DMS79 treated with DMSO at 0.1 percent for 48 hours (cell line): ENCODE measurements at regions not wholly inside any gene's neighbourhood (a gene's known extent, or its start where the extent isn't known, plus 50 kb on each side); places are given as distances from the start of the nearest gene placed in this dataset.
A peak's percentile ranks its signal among the peaks of the same experiment; 100 is the strongest.
"Not testable (repeated sequence)": the region's sequence is repeated elsewhere in the genome, so short reads cannot be mapped to it uniquely, and the experiment has no call there.

Experiments
- DNase-seq: peaks from one replicate; lab custom pipeline; 2025; lab: John Stamatoyannopoulos, UW

GRCh38 chr9:96156171-96156974, 145.6 kb downstream of the HSD17B3 start:
- no peak for DNase-seq

- DNase-seq, result no peak
These were observed 147.9 kb downstream of the HSD17B3 start for GRCh38 chr9:96154081-96154480.

GRCh38 chr9:96152550-96152949, 149.4 kb downstream of the HSD17B3 start:
- no peak for DNase-seq

- DNase-seq, result no peak
These were observed 151.4 kb downstream of the HSD17B3 start for GRCh38 chr9:96150324-96151227.

GRCh38 chr9:96149533-96150280, 152.3 kb downstream of the HSD17B3 start:
- no peak for DNase-seq

GRCh38 chr9:96148634-96149532, 153.1 kb downstream of the HSD17B3 start:
- DNase-seq, result no peak

- not testable (repeated sequence) for DNase-seq
These were observed 154.9 kb downstream of the HSD17B3 start for GRCh38 chr9:96147029-96147428.

- no peak for DNase-seq
These were observed 160.3 kb downstream of the HSD17B3 start for GRCh38 chr9:96141666-96142065.

- no peak for DNase-seq
These were observed 160.9 kb downstream of the HSD17B3 start for GRCh38 chr9:96141128-96141474.

- DNase-seq, result no peak
These were observed 161.5 kb downstream of the HSD17B3 start for GRCh38 chr9:96140296-96141127.

- DNase-seq, result peak; percentile 36
These were observed 162.2 kb downstream of the HSD17B3 start for GRCh38 chr9:96139592-96140295.

GRCh38 chr9:96138616-96139015, 163.4 kb downstream of the HSD17B3 start:
- no peak for DNase-seq

- DNase-seq, result no peak
These were observed 164.1 kb downstream of the HSD17B3 start for GRCh38 chr9:96137671-96138429.

GRCh38 chr9:96136992-96137670, 164.8 kb downstream of the HSD17B3 start:
- DNase-seq, result no peak

GRCh38 chr9:96135753-96136290, 166.2 kb downstream of the HSD17B3 start:
- no peak for DNase-seq

- DNase-seq, result no peak
These were observed 166.8 kb downstream of the HSD17B3 start for GRCh38 chr9:96135076-96135752.

- DNase-seq, result no peak
These were observed 168.5 kb downstream of the HSD17B3 start for GRCh38 chr9:96133321-96134021.
